CD14-positive monocyte (primary cell): ENCODE measurements at regions not wholly inside any gene's neighbourhood (a gene's known extent, or its start where the extent isn't known, plus 50 kb on each side); places are given as distances from the start of the nearest gene placed in this dataset.

ENCODE experiments used
- DNase-seq, 3 donors: peaks; one replicate each; pipeline ENCODE4 v3.0.0-alpha.2; 2011 to 2022
- H2AFZ ChIP-seq: 2 replicates; pipeline ENCODE4 v1.6.0; 2012; ENCODE audit warnings: mild to moderate bottlenecking, low read depth, low read length, inconsistent platforms; ENCODE audit not compliant: insufficient read depth, poor library complexity, severe bottlenecking
- H3K27ac ChIP-seq, 2 donors: 1 replicate in 1 of 2; 2 replicates in 1 of 2; pipeline ENCODE4 v1.5.1; 2012 to 2013; ENCODE audit warnings: low read length in 2 of 2, control low read depth in 1 of 2, inconsistent platforms in 1 of 2, low read depth in 1 of 2, mild to moderate bottlenecking in 1 of 2
- H3K27me3 ChIP-seq, 2 donors: one replicate each; pipeline versions ENCODE4 v1.6.0 to v1.6.1; 2011 to 2013; ENCODE audit warnings: low read length in 2 of 2; ENCODE audit not compliant: control insufficient read depth in 2 of 2, insufficient read depth in 2 of 2
- H3K36me3 ChIP-seq, 2 donors: replicated peaks in 1 of 2; 1 replicate in 1 of 2; 2 replicates in 1 of 2; pipeline versions ENCODE4 v1.5.1 to v1.6.1; 2012 to 2013; ENCODE audit warnings: low read length in 2 of 2, control low read depth in 1 of 2, inconsistent platforms in 1 of 2, mild to moderate bottlenecking in 1 of 2; ENCODE audit not compliant: insufficient read depth in 2 of 2, control insufficient read depth in 1 of 2
- H3K4me1 ChIP-seq, 2 donors: 1 replicate in 1 of 2; 2 replicates in 1 of 2; pipeline versions ENCODE4 v1.5.1 to v1.6.1; 2012 to 2013; ENCODE audit warnings: low read length in 2 of 2, control low read depth in 1 of 2, inconsistent platforms in 1 of 2, mild to moderate bottlenecking in 1 of 2, moderate library complexity in 1 of 2; ENCODE audit not compliant: insufficient read depth in 2 of 2, control insufficient read depth in 1 of 2
- H3K4me2 ChIP-seq: replicated peaks from 2 replicates; pipeline ENCODE3; 2012; ENCODE audit warnings: low read length, moderate library complexity, mild to moderate bottlenecking; ENCODE audit not compliant: poor library complexity, severe bottlenecking; ENCODE audit errors: extremely low read depth
- H3K4me3 ChIP-seq, 3 experiments: fragments of 200-600 bp in 1 of 3; sonication (generic) in 1 of 3; replicated peaks in 1 of 3; 1 replicate in 2 of 3; 2 replicates in 1 of 3; pipeline ENCODE4 v1.5.1; 2011 to 2013; ENCODE audit warnings: low read length in 3 of 3, mild to moderate bottlenecking in 3 of 3, control low read depth in 2 of 3, low read depth in 2 of 3, inconsistent platforms in 1 of 3, moderate library complexity in 1 of 3
- H3K79me2 ChIP-seq: 2 replicates; pipeline ENCODE4 v1.6.0; 2012; ENCODE audit warnings: mild to moderate bottlenecking, control low read depth, inconsistent platforms, low read length, moderate library complexity; ENCODE audit not compliant: insufficient read depth
- H3K9ac ChIP-seq: 2 replicates; pipeline ENCODE4 v1.6.0; 2017; ENCODE audit warnings: low read length, mild to moderate bottlenecking; ENCODE audit not compliant: insufficient read depth, poor library complexity, severe bottlenecking
- H3K9me3 ChIP-seq, 2 donors: replicated peaks in 1 of 2; 1 replicate in 1 of 2; 2 replicates in 1 of 2; pipeline versions ENCODE4 v1.5.1 to v1.6.1; 2012 to 2013; ENCODE audit warnings: low read length in 2 of 2, control low read depth in 1 of 2; ENCODE audit not compliant: control insufficient read depth in 1 of 2, insufficient read depth in 1 of 2
- H4K20me1 ChIP-seq: 2 replicates; pipeline ENCODE4 v1.6.0; 2012; ENCODE audit warnings: mild to moderate bottlenecking, low read length, control low read depth, moderate library complexity; ENCODE audit not compliant: insufficient read depth
- H3K27ac Mint-ChIP-seq, 7 donors: one replicate each; pipeline ENCODE4 v1.8.0; 2020; ENCODE audit warnings: mild to moderate bottlenecking in 7 of 7, mixed read lengths in 7 of 7, moderate library complexity in 6 of 7, inconsistent platforms in 2 of 7
- H3K27me3 Mint-ChIP-seq, 3 donors: one replicate each; pipeline ENCODE4 v1.8.0; 2021 to 2022; ENCODE audit warnings: low read depth in 3 of 3, mild to moderate bottlenecking in 3 of 3, mixed read lengths in 3 of 3, moderate library complexity in 3 of 3, inconsistent platforms in 1 of 3
- H3K36me3 Mint-ChIP-seq, 2 donors: one replicate each; pipeline ENCODE4 v1.8.0; 2020; ENCODE audit warnings: mixed read lengths in 2 of 2, inconsistent platforms in 1 of 2, mild to moderate bottlenecking in 1 of 2
- H3K4me1 Mint-ChIP-seq: one replicate; pipeline ENCODE4 v1.8.0; 2020; ENCODE audit warnings: mild to moderate bottlenecking, mixed read lengths
- H3K4me3 Mint-ChIP-seq, 2 donors: one replicate each; pipeline ENCODE4 v1.8.0; 2020; ENCODE audit warnings: mild to moderate bottlenecking in 2 of 2, mixed read lengths in 2 of 2, moderate library complexity in 1 of 2
- H3K9me3 Mint-ChIP-seq, 7 donors: one replicate each; pipeline ENCODE4 v1.8.0; 2020 to 2022; ENCODE audit warnings: mixed read lengths in 7 of 7, mild to moderate bottlenecking in 6 of 7, moderate library complexity in 6 of 7, inconsistent platforms in 2 of 7
- CTCF ChIP-seq: fragments of 200-600 bp; IDR thresholded peaks from one replicate; pipeline ENCODE4 v1.8.0; 2022; ENCODE audit warnings: antibody characterized with exemption, mild to moderate bottlenecking
- WGBS: methylation state at CpG from one replicate; pipeline ENCODE4 v1.1.5; 2013; ENCODE audit warnings: missing lambda C conversion rate; ENCODE audit not compliant: insufficient coverage; 5-methylcytosine and 5-hydroxymethylcytosine counted together
- intact Hi-C, 2 donors: fragments of 100-400 bp; cut with micrococcal nuclease; formaldehyde crosslinking; loops; one replicate each; pipeline versions ENCODE4 v1.15.0 to v1.15.1; 2023

- H3K27me3 Mint-ChIP-seq: peaks cover 0 to 3% (median 2%) of the 10 kb centered on the region in 3 donors
- no peaks in the 10 kb centered on the region for H3K36me3 Mint-ChIP-seq
- H3K4me1 ChIP-seq: no peaks in the 10 kb centered on the region
- H3K79me2 ChIP-seq: no peaks in the 10 kb centered on the region
- no peaks in the 10 kb centered on the region for H4K20me1 ChIP-seq
- H3K9me3 Mint-ChIP-seq: peaks cover 0 to 3% (median 2%) of the 10 kb centered on the region in 7 donors
- H3K27ac Mint-ChIP-seq: no peak overlapping the region
- H3K4me3 ChIP-seq: no peak overlapping the region
- no peak overlapping the region for H2AFZ ChIP-seq
- H3K27me3 ChIP-seq: no peaks in the 10 kb centered on the region
- no peak overlapping the region for H3K4me3 Mint-ChIP-seq
- WGBS: 94% methylated on average over 8 of the region's 13 CpGs
- no peak for DNase-seq
- H3K36me3 ChIP-seq: no peaks in the 10 kb centered on the region
- H3K4me2 ChIP-seq: no peak overlapping the region
- intact Hi-C loops: no loop called here
- H3K4me1 Mint-ChIP-seq: no peaks in the 10 kb centered on the region
- H3K9me3 ChIP-seq: no peaks in the 10 kb centered on the region
- H3K27ac ChIP-seq: no peak overlapping the region
- no peak for TF ChIP-seq CTCF
- no peak overlapping the region for H3K9ac ChIP-seq
Observed at GRCh38 chr2:15765686-15766302, 174.1 kb downstream of the DDX1 start.

GRCh38 chr2:15766303-15766861 is 174.0 kb upstream of the MYCN start:
- Histone ChIP-seq H4K20me1 (no peaks in the 10 kb centered on the region), H3K79me2 (no peaks in the 10 kb centered on the region), H3K27ac (no peak overlapping the region), H3K4me2 (no peak overlapping the region), H3K4me1 (no peaks in the 10 kb centered on the region), H3K4me3 (no peak overlapping the region), H2AFZ (no peak overlapping the region), H3K9me3 (no peaks in the 10 kb centered on the region), H3K36me3 (no peaks in the 10 kb centered on the region), H3K27me3 (no peaks in the 10 kb centered on the region), H3K9ac (no peak overlapping the region)
- Mint-ChIP-seq H3K4me1 (no peaks in the 10 kb centered on the region), H3K4me3 (no peak overlapping the region), H3K36me3 (no peaks in the 10 kb centered on the region), H3K27me3 (peaks cover 0 to 3% (median 2%) of the 10 kb centered on the region in 3 donors), H3K27ac (no peak overlapping the region), H3K9me3 (peaks cover 0 to 3% (median 0%) of the 10 kb centered on the region in 7 donors)
- WGBS: 94% methylated on average over 9 of the region's 9 CpGs
- no peak for TF ChIP-seq CTCF
- DNase-seq: no peak
- intact Hi-C loops: no loop called here
